Fibroblast of mammary gland (primary cell): ENCODE measurements at regions not wholly inside any gene's neighbourhood (a gene's known extent, or its start where the extent isn't known, plus 50 kb on each side); places are given as distances from the start of the nearest gene placed in this dataset.

Source experiments
- DNase-seq: peaks from one replicate; pipeline ENCODE4 v3.0.0-alpha.2; 2010; ENCODE audit warnings: low read depth
- H3K4me3 ChIP-seq: 2 replicates; pipeline ENCODE4 v1.5.1; 2011; ENCODE audit warnings: low read depth, mild to moderate bottlenecking, low read length, moderate library complexity; ENCODE audit not compliant: control insufficient read depth
- TF ChIP-seq, protein P1 (sequence below): conservative IDR thresholded peaks from 2 replicates; pipeline ENCODE4 v1.5.1; 2011; ENCODE audit warnings: low read depth, low read length, inconsistent platforms; ENCODE audit not compliant: control insufficient read depth, insufficient read depth

DNA sequence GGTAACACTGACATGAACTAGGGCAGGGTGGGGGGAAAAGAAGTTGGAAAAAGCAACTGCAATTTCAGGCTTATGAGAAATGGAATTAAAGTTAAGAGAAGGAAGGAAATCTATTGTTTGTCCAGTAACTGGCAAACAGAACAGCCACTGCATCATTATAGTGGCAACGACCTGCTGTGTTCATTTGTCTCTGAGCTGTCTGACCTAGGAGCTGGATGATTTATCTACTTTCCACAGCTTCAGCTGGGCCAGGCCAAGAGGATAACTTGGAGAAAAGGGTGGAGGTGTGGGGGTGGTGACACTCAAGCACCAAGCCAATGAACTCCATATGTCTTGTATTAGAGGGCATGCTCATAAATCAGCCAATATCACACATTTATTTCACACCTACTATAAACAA lies 291.5 kb upstream of the KLHL29 start:
- no peak overlapping the region for H3K4me3 ChIP-seq
- no peak for DNase-seq
- TF ChIP-seq, protein P1, sequence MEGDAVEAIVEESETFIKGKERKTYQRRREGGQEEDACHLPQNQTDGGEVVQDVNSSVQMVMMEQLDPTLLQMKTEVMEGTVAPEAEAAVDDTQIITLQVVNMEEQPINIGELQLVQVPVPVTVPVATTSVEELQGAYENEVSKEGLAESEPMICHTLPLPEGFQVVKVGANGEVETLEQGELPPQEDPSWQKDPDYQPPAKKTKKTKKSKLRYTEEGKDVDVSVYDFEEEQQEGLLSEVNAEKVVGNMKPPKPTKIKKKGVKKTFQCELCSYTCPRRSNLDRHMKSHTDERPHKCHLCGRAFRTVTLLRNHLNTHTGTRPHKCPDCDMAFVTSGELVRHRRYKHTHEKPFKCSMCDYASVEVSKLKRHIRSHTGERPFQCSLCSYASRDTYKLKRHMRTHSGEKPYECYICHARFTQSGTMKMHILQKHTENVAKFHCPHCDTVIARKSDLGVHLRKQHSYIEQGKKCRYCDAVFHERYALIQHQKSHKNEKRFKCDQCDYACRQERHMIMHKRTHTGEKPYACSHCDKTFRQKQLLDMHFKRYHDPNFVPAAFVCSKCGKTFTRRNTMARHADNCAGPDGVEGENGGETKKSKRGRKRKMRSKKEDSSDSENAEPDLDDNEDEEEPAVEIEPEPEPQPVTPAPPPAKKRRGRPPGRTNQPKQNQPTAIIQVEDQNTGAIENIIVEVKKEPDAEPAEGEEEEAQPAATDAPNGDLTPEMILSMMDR: no peak

DNA sequence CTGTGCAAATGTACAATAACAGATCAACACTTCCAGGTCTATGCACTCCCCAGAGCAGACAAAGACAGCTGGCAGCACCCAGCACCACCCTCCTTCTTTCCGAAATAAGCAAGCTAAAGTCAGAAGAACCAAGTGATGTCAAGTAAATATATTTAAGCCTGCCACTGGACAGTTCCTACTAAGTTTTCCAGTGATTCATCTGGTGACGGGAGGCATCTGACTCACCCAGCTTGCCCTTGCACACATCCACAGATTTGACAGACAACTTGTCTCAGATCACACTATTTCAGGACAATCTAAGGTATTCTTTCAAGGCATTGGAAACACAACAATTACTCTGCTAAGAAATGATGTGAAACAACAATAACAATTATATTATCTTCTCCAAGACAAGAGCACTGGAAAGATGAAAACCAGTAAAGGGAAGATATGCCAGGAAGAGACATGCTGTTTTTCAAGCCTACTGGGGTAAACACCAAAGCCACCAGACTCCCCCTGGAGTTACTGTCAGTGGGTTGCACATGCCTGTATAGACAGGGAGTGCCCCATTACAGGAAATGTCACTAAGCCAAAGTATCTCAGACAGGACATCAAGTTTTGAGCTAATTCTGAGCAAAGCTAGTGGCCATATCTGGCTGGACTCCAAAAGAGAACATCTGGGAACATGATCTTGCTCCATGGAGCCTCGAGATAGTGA lies 287.9 kb upstream of the KLHL29 start:
- TF ChIP-seq, protein P1: no peak
- H3K4me3 ChIP-seq: no peak overlapping the region
- DNase-seq: peak; percentile 0

DNA sequence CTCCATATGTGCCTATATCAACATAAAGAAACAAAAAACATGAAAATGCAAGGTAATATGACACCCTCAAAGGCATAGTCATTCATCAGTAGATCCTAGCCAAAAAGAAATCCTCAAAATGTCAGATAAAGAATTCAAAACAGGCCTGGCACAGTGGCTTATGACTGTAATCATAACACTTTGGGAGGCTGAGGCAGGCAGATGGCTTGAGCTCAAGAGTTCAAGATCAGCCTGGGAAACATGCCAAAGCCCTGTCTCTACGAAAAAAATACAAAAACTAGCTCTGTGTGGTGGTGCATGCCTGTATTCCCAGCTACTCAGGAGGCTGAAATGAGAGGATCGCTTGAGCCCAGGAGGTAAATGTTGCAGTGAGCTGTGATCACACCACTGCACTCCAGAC lies 284.6 kb upstream of the KLHL29 start:
- H3K4me3 ChIP-seq: no peak overlapping the region
- TF ChIP-seq, protein P1: no peak
- no peak for DNase-seq

DNA sequence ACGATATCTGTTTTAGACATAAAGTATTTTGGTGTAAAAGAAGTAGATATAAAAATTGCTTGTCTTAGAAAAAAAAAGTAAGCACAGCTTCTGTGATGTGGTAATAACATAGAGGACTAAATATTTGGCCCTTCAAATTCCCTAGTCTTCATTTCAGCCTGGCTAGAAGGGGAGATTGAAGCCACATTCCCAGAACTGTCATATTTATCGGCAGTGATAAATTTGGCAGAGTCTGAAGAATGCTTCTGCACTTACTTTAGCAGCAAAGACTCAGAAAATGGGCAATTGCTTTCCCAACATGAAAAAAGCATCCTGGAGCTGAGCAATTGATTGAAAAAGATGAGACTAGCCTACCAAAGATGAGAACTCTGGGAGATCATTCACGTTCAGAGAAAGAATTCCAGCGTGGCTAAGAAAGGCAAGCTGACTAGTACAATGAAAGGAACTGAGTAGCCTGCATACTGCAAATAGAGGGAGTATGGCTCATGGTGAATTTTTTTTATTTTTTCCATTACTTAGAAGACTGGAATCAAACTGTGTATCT lies 278.7 kb upstream of the KLHL29 start:
- no peak for DNase-seq
- TF ChIP-seq, protein P1: no peak
- H3K4me3 ChIP-seq: no peak overlapping the region

DNA sequence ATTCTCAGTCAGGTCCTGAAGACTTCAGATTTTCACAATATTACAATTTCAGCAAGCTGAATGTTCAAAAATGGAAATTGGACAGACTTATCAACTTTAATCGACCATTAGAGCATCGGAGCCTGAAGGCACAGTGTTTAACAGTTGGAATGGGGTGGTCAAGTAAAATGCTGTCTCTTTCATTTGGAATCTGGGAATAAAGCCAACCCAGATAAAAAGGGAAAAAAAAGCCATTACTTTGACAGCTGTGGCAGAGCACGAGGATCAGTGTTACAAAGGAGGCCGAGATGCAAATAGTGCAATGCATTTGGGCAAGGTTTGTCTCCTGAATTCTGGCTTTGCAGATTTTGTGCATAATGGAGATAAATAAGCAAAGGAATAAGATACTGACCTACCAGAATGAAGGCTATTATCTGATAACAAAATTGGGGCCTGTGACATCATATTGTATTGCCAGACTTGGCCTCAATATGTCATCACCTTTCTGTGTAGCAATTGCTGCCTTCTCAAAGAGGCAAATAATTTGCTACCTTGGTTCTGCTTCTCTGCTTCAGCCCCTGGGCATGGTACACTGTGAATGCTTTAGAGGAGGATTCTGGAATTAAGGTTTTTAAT lies 277.5 kb upstream of the KLHL29 start:
- no peak overlapping the region for H3K4me3 ChIP-seq
- TF ChIP-seq, protein P1: no peak
- DNase-seq: no peak

DNA sequence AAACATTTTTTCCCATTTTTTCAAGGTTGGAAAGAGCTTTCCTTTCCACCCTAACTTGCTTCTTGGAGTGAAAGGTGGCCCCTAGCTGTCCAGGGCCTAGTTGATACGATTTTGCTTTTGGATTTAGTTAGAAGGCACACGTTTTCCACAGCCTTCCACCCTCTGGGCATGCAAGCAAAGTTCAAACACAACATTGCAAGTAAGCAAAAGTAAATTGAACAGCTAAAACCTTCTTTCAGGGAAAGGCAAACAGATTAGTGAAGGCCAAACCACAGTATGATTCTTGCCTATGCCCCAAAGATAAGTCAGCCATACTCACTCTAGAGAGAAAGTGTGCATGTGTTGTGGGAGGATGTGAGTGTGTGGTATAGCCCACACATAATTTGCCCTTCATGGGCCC lies 273.7 kb upstream of the KLHL29 start:
- TF ChIP-seq, protein P1: no peak
- H3K4me3 ChIP-seq: no peak overlapping the region
- no peak for DNase-seq
